GM12891 (cell line): ENCODE measurements at regions not wholly inside any gene's neighbourhood (a gene's known extent, or its start where the extent isn't known, plus 50 kb on each side); places are given as distances from the start of the nearest gene placed in this dataset.

Experiments used
- DNase-seq: peaks from one replicate; pipeline ENCODE4 v3.0.0; 2011; ENCODE audit warnings: low spot score; ENCODE audit not compliant: insufficient read length
- FAIRE-seq: peaks from 2 replicates; lab custom pipeline; 2011; peaks lifted over from hg19 to GRCh38; lab: Jason Lieb, UNC
- PAX5 ChIP-seq: IDR thresholded peaks from 2 replicates; pipeline ENCODE4 v1.6.1; 2011; ENCODE audit warnings: low read length, moderate library complexity, mild to moderate bottlenecking; ENCODE audit not compliant: insufficient read depth, severe bottlenecking
- POLR2A ChIP-seq: IDR thresholded peaks from 2 replicates; pipeline ENCODE4 v1.6.1; 2011; ENCODE audit warnings: low read depth, low read length, control low read depth
- POLR2AphosphoS5 ChIP-seq: IDR thresholded peaks from 2 replicates; pipeline ENCODE4 v1.6.1; 2011; ENCODE audit warnings: low read depth, low read length, control low read depth
- POU2F2 ChIP-seq: IDR thresholded peaks from 2 replicates; pipeline ENCODE4 v1.6.1; 2011; ENCODE audit warnings: low read depth, mild to moderate bottlenecking, control low read depth, low read length, moderate library complexity
- SPI1 ChIP-seq: IDR thresholded peaks from 2 replicates; pipeline ENCODE4 v1.6.1; 2011; ENCODE audit warnings: low read depth, low read length, control low read depth
- TAF1 ChIP-seq: IDR thresholded peaks from 2 replicates; pipeline ENCODE4 v1.6.1; 2011; ENCODE audit warnings: low read depth, low read length, control low read depth

- DNase-seq (no peak), FAIRE-seq (no peak)
- TF ChIP-seq POLR2A (no peak), POLR2AphosphoS5 (no peak), SPI1 (no peak), PAX5 (no peak), TAF1 (no peak), POU2F2 (no peak)
These were observed 77.4 kb downstream of the PSMG1 start for GRCh38 chr21:39105836-39106235.

GRCh38 chr21:39105341-39105765 lies 77.9 kb downstream of the PSMG1 start:
- TF ChIP-seq PAX5, result no peak
- no peak for TF ChIP-seq POLR2A
- no peak for TF ChIP-seq POLR2AphosphoS5
- TF ChIP-seq TAF1, result no peak
- TF ChIP-seq SPI1, result no peak
- no peak for TF ChIP-seq POU2F2
- DNase-seq, result no peak
- FAIRE-seq, result no peak

- TF ChIP-seq POLR2AphosphoS5, result no peak
- TF ChIP-seq POLR2A, result no peak
- no peak for TF ChIP-seq TAF1
- TF ChIP-seq PAX5, result no peak
- no peak for TF ChIP-seq POU2F2
- no peak for TF ChIP-seq SPI1
- no peak for FAIRE-seq
- no peak for DNase-seq
These were observed 78.3 kb downstream of the PSMG1 start for GRCh38 chr21:39104911-39105310.

GRCh38 chr21:39103689-39104088 lies 79.6 kb downstream of the PSMG1 start:
- DNase-seq, result no peak
- FAIRE-seq, result no peak
- TF ChIP-seq SPI1 (no peak), PAX5 (no peak), POU2F2 (no peak), POLR2A (no peak), POLR2AphosphoS5 (no peak), TAF1 (no peak)

GRCh38 chr21:39099859-39100258 lies 83.4 kb downstream of the PSMG1 start:
- no peak for FAIRE-seq
- DNase-seq, result no peak
- TF ChIP-seq TAF1 (no peak), POLR2A (no peak), SPI1 (no peak)

- FAIRE-seq, result no peak
- TF ChIP-seq POLR2A, result no peak
- no peak for TF ChIP-seq PAX5
- no peak for TF ChIP-seq SPI1
- no peak for DNase-seq
These were observed 84.5 kb downstream of the PSMG1 start for GRCh38 chr21:39098696-39099200.

GRCh38 chr21:39097981-39098380 lies 85.3 kb downstream of the PSMG1 start:
- FAIRE-seq, result no peak
- no peak for TF ChIP-seq SPI1
- TF ChIP-seq TAF1, result no peak
- no peak for TF ChIP-seq POU2F2
- TF ChIP-seq PAX5, result no peak
- TF ChIP-seq POLR2A, result no peak
- no peak for TF ChIP-seq POLR2AphosphoS5
- DNase-seq, result no peak

GRCh38 chr21:39097335-39097861 lies 85.9 kb downstream of the PSMG1 start:
- TF ChIP-seq POLR2A, result no peak
- DNase-seq, result no peak
- FAIRE-seq, result no peak

- no peak for FAIRE-seq
- TF ChIP-seq TAF1, result no peak
- TF ChIP-seq POLR2A, result no peak
- TF ChIP-seq SPI1, result no peak
- TF ChIP-seq PAX5, result no peak
- no peak for TF ChIP-seq POLR2AphosphoS5
- no peak for TF ChIP-seq POU2F2
- no peak for DNase-seq
These were observed 86.5 kb downstream of the PSMG1 start for GRCh38 chr21:39096754-39097153.

- DNase-seq (no peak), FAIRE-seq (no peak)
- no peak for TF ChIP-seq PAX5
These were observed 87.6 kb downstream of the PSMG1 start for GRCh38 chr21:39095681-39096080.

GRCh38 chr21:39094847-39095579 lies 88.2 kb downstream of the PSMG1 start:
- FAIRE-seq (no peak), DNase-seq (no peak)
- TF ChIP-seq POLR2A, result no peak
- no peak for TF ChIP-seq POLR2AphosphoS5
- no peak for TF ChIP-seq SPI1
- no peak for TF ChIP-seq TAF1
- TF ChIP-seq PAX5, result no peak
- TF ChIP-seq POU2F2, result no peak
